ENCODE measurements at regions not wholly inside any gene's neighbourhood (a gene's known extent, or its start where the extent isn't known, plus 50 kb on each side); places are given as distances from the start of the nearest gene placed in this dataset.

DNA sequence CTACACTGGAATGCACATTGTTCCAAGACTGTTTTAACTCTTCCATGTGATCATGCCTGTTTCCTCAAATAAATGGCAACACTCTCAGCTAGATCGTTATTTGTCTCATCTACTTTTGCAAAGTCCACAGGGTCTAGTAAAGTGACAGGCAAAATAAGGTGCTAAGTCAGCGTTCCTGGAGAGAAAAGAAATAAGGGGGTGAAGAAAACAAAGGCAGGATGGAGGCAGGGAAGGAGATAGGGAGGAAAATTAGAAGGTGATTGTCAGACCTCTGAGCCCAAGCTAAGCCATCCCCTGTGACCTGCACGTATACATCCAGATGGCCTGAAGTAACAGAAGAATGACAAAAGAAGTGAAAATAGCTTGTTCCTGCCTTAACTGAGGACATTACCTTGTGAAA is 132.1 kb downstream of the RAB38 start:
- TF ChIP-seq CTCF (IDR thresholded peaks at IDR 0.05), result no peak
- no peak for TF ChIP-seq POLR2AphosphoS5 (IDR thresholded peaks at IDR 0.05; ENCODE audit: insufficient read depth in 1 of 2, low read depth in 1 of 2)
- TF ChIP-seq POLR2A (IDR thresholded peaks at IDR 0.05), result no peak

All from vagina (tissue), 2 donors.